Lung microvascular endothelial cell (primary cell): ENCODE measurements at regions not wholly inside any gene's neighbourhood (a gene's known extent, or its start where the extent isn't known, plus 50 kb on each side); places are given as distances from the start of the nearest gene placed in this dataset.

Experiments used
- DNase-seq, 2 donors: peaks; one replicate each; pipeline versions ENCODE4 v3.0.0 to v3.0.0-alpha.2; 2010; ENCODE audit warnings: low read depth in 2 of 2

GRCh38 chr20:47872341-47872740 lies 87.1 kb upstream of the SULF2 start:
- no peak for DNase-seq

GRCh38 chr20:47870475-47870874 lies 85.2 kb upstream of the SULF2 start:
- no peak for DNase-seq

- no peak for DNase-seq
These were observed 83.5 kb upstream of the SULF2 start for GRCh38 chr20:47868744-47869143.

- no peak for DNase-seq
These were observed 83.0 kb upstream of the SULF2 start for GRCh38 chr20:47868236-47868635.

- no peak for DNase-seq
These were observed 82.5 kb upstream of the SULF2 start for GRCh38 chr20:47867831-47868230.

GRCh38 chr20:47866480-47866879 lies 81.2 kb upstream of the SULF2 start:
- DNase-seq = no peak

- DNase-seq = no peak
These were observed 80.6 kb upstream of the SULF2 start for GRCh38 chr20:47865912-47866311.

GRCh38 chr20:47865451-47865850 lies 80.2 kb upstream of the SULF2 start:
- no peak for DNase-seq

GRCh38 chr20:47863981-47864380 lies 78.7 kb upstream of the SULF2 start:
- no peak for DNase-seq

- peak; percentile 27 to 40 for DNase-seq
These were observed 78.2 kb upstream of the SULF2 start for GRCh38 chr20:47863315-47863965.

GRCh38 chr20:47862574-47863240 lies 77.4 kb upstream of the SULF2 start:
- DNase-seq = no peak

- DNase-seq = no peak
These were observed 75.8 kb upstream of the SULF2 start for GRCh38 chr20:47861116-47861515.

GRCh38 chr20:47860049-47860830 lies 75.0 kb upstream of the SULF2 start:
- DNase-seq = no peak

- DNase-seq = no peak
These were observed 74.0 kb upstream of the SULF2 start for GRCh38 chr20:47859278-47859677.

GRCh38 chr20:47857569-47858464 lies 72.5 kb upstream of the SULF2 start:
- DNase-seq = peak in 1 of 2 donors; percentile 55

- DNase-seq = no peak
These were observed 71.9 kb upstream of the SULF2 start for GRCh38 chr20:47857187-47857568.

- DNase-seq = no peak
These were observed 70.5 kb upstream of the SULF2 start for GRCh38 chr20:47855799-47856198.

GRCh38 chr20:47854687-47855212 lies 69.5 kb upstream of the SULF2 start:
- peak; percentile 75 to 83 for DNase-seq

- no peak for DNase-seq
These were observed 66.5 kb upstream of the SULF2 start for GRCh38 chr20:47851774-47852173.

GRCh38 chr20:47850146-47850545 lies 64.9 kb upstream of the SULF2 start:
- no peak for DNase-seq

GRCh38 chr20:47849596-47849995 lies 64.3 kb upstream of the SULF2 start:
- no peak for DNase-seq
